BJ (cell line): ENCODE measurements at regions not wholly inside any gene's neighbourhood (a gene's known extent, or its start where the extent isn't known, plus 50 kb on each side); places are given as distances from the start of the nearest gene placed in this dataset.

Experiments used
- CTCF ChIA-PET: fragments of 350-600 bp; formaldehyde crosslinking; extraction: SDS; loops from one replicate; lab custom pipeline; 2021; ENCODE audit warnings: antibody characterized with exemption, inconsistent platforms; lab: Yijun Ruan, JAX
- POLR2A ChIA-PET: fragments of 300-600 bp; sonication (Branson Sonifier 250); formaldehyde crosslinking; extraction: SDS; loops from one replicate; lab custom pipeline; 2021; ENCODE audit warnings: antibody characterized with exemption; lab: Charles Lee
- DNase-seq: peaks from one replicate; pipeline ENCODE4 v3.0.0-alpha.2; 2011; ENCODE audit warnings: low read depth
- H3K27me3 ChIP-seq: 2 replicates; pipeline ENCODE4 v1.6.0; 2011; ENCODE audit warnings: low read length; ENCODE audit not compliant: control insufficient read depth, insufficient read depth
- H3K36me3 ChIP-seq: 2 replicates; pipeline ENCODE4 v1.5.1; 2011; ENCODE audit warnings: low read length; ENCODE audit not compliant: control insufficient read depth, insufficient read depth
- H3K4me3 ChIP-seq: 2 replicates; pipeline ENCODE4 v1.5.1; 2011; ENCODE audit warnings: low read depth, mild to moderate bottlenecking, control low read depth, low read length
- CTCF ChIP-seq: IDR thresholded peaks from 2 replicates; pipeline ENCODE4 v1.5.1; 2011; ENCODE audit warnings: low read depth, mild to moderate bottlenecking, control low read depth, inconsistent platforms, low read length, moderate library complexity; ENCODE audit not compliant: insufficient read depth

GRCh38 chr2:105502625-105503334, 103.9 kb upstream of the FHL2 start:
- ChIA-PET CTCF (interaction anchor here (0.9 kb wide), 1 partner anchor 99 kb away, joined by 3 read pairs; no protein-coding TSS in a partner anchor), POLR2A (no interaction called here)
- H3K36me3 ChIP-seq = no peaks in the 10 kb centered on the region
- no peak for TF ChIP-seq CTCF
- no peak overlapping the region for H3K4me3 ChIP-seq
- no peak for DNase-seq
- peaks cover 5% of the 10 kb centered on the region for H3K27me3 ChIP-seq

GRCh38 chr2:105498281-105498846, 99.5 kb upstream of the FHL2 start:
- Histone ChIP-seq H3K36me3 (no peaks in the 10 kb centered on the region), H3K4me3 (no peak overlapping the region), H3K27me3 (peaks cover 13% of the 10 kb centered on the region)
- ChIA-PET CTCF (no interaction called here), POLR2A (no interaction called here)
- no peak for TF ChIP-seq CTCF
- DNase-seq = no peak

- TF ChIP-seq CTCF = no peak
- no peaks in the 10 kb centered on the region for H3K36me3 ChIP-seq
- no peak overlapping the region for H3K4me3 ChIP-seq
- ChIA-PET CTCF (no interaction called here), POLR2A (no interaction called here)
- DNase-seq = no peak
- peaks cover 15% of the 10 kb centered on the region for H3K27me3 ChIP-seq
These were observed 98.2 kb upstream of the FHL2 start for GRCh38 chr2:105497094-105497493.

GRCh38 chr2:105496271-105496670, 97.4 kb upstream of the FHL2 start:
- H3K36me3 ChIP-seq = no peaks in the 10 kb centered on the region
- no peak overlapping the region for H3K4me3 ChIP-seq
- H3K27me3 ChIP-seq = peaks cover 15% of the 10 kb centered on the region
- ChIA-PET CTCF (interaction anchor here (0.7 kb wide), 1 partner anchor 20 kb away, joined by 4 read pairs; no protein-coding TSS in a partner anchor), POLR2A (no interaction called here)
- no peak for TF ChIP-seq CTCF
- no peak for DNase-seq

- no peak for TF ChIP-seq CTCF
- ChIA-PET CTCF (no interaction called here), POLR2A (no interaction called here)
- DNase-seq = no peak
- peaks cover 15% of the 10 kb centered on the region for H3K27me3 ChIP-seq
- no peak overlapping the region for H3K4me3 ChIP-seq
- no peaks in the 10 kb centered on the region for H3K36me3 ChIP-seq
These were observed 96.0 kb upstream of the FHL2 start for GRCh38 chr2:105494683-105495425.
